Kidney epithelial cell (primary cell): ENCODE measurements at regions not wholly inside any gene's neighbourhood (a gene's known extent, or its start where the extent isn't known, plus 50 kb on each side); places are given as distances from the start of the nearest gene placed in this dataset.

Experiments
- DNase-seq: peaks from one replicate; pipeline ENCODE4 v3.0.0-alpha.2; 2010; ENCODE audit warnings: low read depth
- H3K27me3 ChIP-seq: 2 replicates; pipeline ENCODE4 v1.6.0; 2011; ENCODE audit warnings: low read length; ENCODE audit not compliant: control insufficient read depth, insufficient read depth
- H3K36me3 ChIP-seq: 2 replicates; pipeline ENCODE4 v1.5.1; 2011; ENCODE audit warnings: low read length; ENCODE audit not compliant: control insufficient read depth, insufficient read depth
- H3K4me3 ChIP-seq: 2 replicates; pipeline ENCODE4 v1.5.1; 2011; ENCODE audit warnings: low read depth, mild to moderate bottlenecking, control low read depth, low read length
- CTCF ChIP-seq: IDR thresholded peaks from 2 replicates; pipeline ENCODE4 v1.5.1; 2011; ENCODE audit warnings: mild to moderate bottlenecking, moderate library complexity, low read length, control low read depth, inconsistent platforms; ENCODE audit not compliant: insufficient read depth, poor library complexity, severe bottlenecking

GRCh38 chr7:155981703-155982102 is 169.4 kb upstream of the SHH start:
- peaks cover 6% of the 10 kb centered on the region for H3K27me3 ChIP-seq
- no peak for DNase-seq
- no peaks in the 10 kb centered on the region for H3K36me3 ChIP-seq
- TF ChIP-seq CTCF, result no peak
- H3K4me3 ChIP-seq, result no peak overlapping the region

GRCh38 chr7:155980841-155981240 is 168.6 kb upstream of the SHH start:
- no peak for DNase-seq
- Histone ChIP-seq H3K4me3 (no peak overlapping the region), H3K36me3 (no peaks in the 10 kb centered on the region), H3K27me3 (peaks cover 6% of the 10 kb centered on the region)
- TF ChIP-seq CTCF, result no peak

GRCh38 chr7:155979994-155980393 is 167.7 kb upstream of the SHH start:
- TF ChIP-seq CTCF, result no peak
- DNase-seq, result no peak
- no peaks in the 10 kb centered on the region for H3K36me3 ChIP-seq
- no peak overlapping the region for H3K4me3 ChIP-seq
- H3K27me3 ChIP-seq, result peaks cover 6% of the 10 kb centered on the region

- H3K4me3 ChIP-seq, result no peak overlapping the region
- no peak for DNase-seq
- TF ChIP-seq CTCF, result no peak
- H3K36me3 ChIP-seq, result no peaks in the 10 kb centered on the region
- H3K27me3 ChIP-seq, result peaks cover 6% of the 10 kb centered on the region
Observed at GRCh38 chr7:155979566-155979965, 167.3 kb upstream of the SHH start.

- Histone ChIP-seq H3K36me3 (no peaks in the 10 kb centered on the region), H3K4me3 (no peak overlapping the region), H3K27me3 (no peaks in the 10 kb centered on the region)
- no peak for TF ChIP-seq CTCF
- no peak for DNase-seq
Observed at GRCh38 chr7:155975490-155975889, 163.2 kb upstream of the SHH start.

GRCh38 chr7:155974186-155974897 is 162.1 kb upstream of the SHH start:
- no peak for DNase-seq
- Histone ChIP-seq H3K4me3 (no peak overlapping the region), H3K36me3 (no peaks in the 10 kb centered on the region), H3K27me3 (no peaks in the 10 kb centered on the region)
- TF ChIP-seq CTCF, result no peak
